ENCODE measurements at regions not wholly inside any gene's neighbourhood (a gene's known extent, or its start where the extent isn't known, plus 50 kb on each side); places are given as distances from the start of the nearest gene placed in this dataset.

- Histone ChIP-seq H3K4me1 (ENCODE audit: control insufficient read depth in 2 of 3, insufficient read depth in 2 of 3, low read depth in 1 of 3, low read length in 3 of 3) (no peaks in the 10 kb centered on the region), H3K27ac (ENCODE audit: low read depth in 2 of 2, low read length in 2 of 2) (no peak overlapping the region), H3K27me3 (ENCODE audit: control insufficient read depth, insufficient read depth, low read length) (no peaks in the 10 kb centered on the region), H3K9me3 (ENCODE audit: control insufficient read depth in 2 of 3, insufficient read depth in 1 of 3, low read length in 3 of 3) (no peaks in the 10 kb centered on the region), H3K4me3 (ENCODE audit: low read length in 3 of 3) (no peak overlapping the region), H3K9ac (ENCODE audit: low read length in 3 of 3) (no peak overlapping the region), H3K36me3 (ENCODE audit: control insufficient read depth in 2 of 3, insufficient read depth in 3 of 3, low read length in 3 of 3) (no peaks in the 10 kb centered on the region)
- intact Hi-C loops (cut with DNase I) = no loop called here
- TF ChIP-seq CTCF (IDR thresholded peaks at IDR 0.05; ENCODE audit: borderline replicate concordance, extremely low read depth, insufficient read depth) = no peak
- FAIRE-seq (no peak), DNase-seq (peak in 1 of 5 donors; percentile 18)
Observed at GRCh38 chr18:29147944-29148343, 971.0 kb upstream of the CDH2 start.

GRCh38 chr18:29146068-29146467 is 969.1 kb upstream of the CDH2 start:
- no peak for TF ChIP-seq CTCF (IDR thresholded peaks at IDR 0.05; ENCODE audit: borderline replicate concordance, extremely low read depth, insufficient read depth)
- Histone ChIP-seq H3K36me3 (ENCODE audit: control insufficient read depth in 2 of 3, insufficient read depth in 3 of 3, low read length in 3 of 3) (no peaks in the 10 kb centered on the region), H3K9ac (ENCODE audit: low read length in 3 of 3) (no peak overlapping the region), H3K27ac (ENCODE audit: low read depth in 2 of 2, low read length in 2 of 2) (no peak overlapping the region), H3K4me3 (ENCODE audit: low read length in 3 of 3) (no peak overlapping the region), H3K9me3 (ENCODE audit: control insufficient read depth in 2 of 3, insufficient read depth in 1 of 3, low read length in 3 of 3) (no peaks in the 10 kb centered on the region), H3K4me1 (ENCODE audit: control insufficient read depth in 2 of 3, insufficient read depth in 2 of 3, low read depth in 1 of 3, low read length in 3 of 3) (no peaks in the 10 kb centered on the region), H3K27me3 (ENCODE audit: control insufficient read depth, insufficient read depth, low read length) (no peaks in the 10 kb centered on the region)
- intact Hi-C loops (cut with DNase I) = no loop called here
- FAIRE-seq = no peak
- DNase-seq = no peak

- TF ChIP-seq CTCF (IDR thresholded peaks at IDR 0.05; ENCODE audit: borderline replicate concordance, extremely low read depth, insufficient read depth) = no peak
- Histone ChIP-seq H3K4me1 (ENCODE audit: control insufficient read depth in 2 of 3, insufficient read depth in 2 of 3, low read depth in 1 of 3, low read length in 3 of 3) (no peaks in the 10 kb centered on the region), H3K27ac (ENCODE audit: low read depth in 2 of 2, low read length in 2 of 2) (no peak overlapping the region), H3K9ac (ENCODE audit: low read length in 3 of 3) (no peak overlapping the region), H3K9me3 (ENCODE audit: control insufficient read depth in 2 of 3, insufficient read depth in 1 of 3, low read length in 3 of 3) (no peaks in the 10 kb centered on the region), H3K27me3 (ENCODE audit: control insufficient read depth, insufficient read depth, low read length) (no peaks in the 10 kb centered on the region), H3K36me3 (ENCODE audit: control insufficient read depth in 2 of 3, insufficient read depth in 3 of 3, low read length in 3 of 3) (no peaks in the 10 kb centered on the region), H3K4me3 (ENCODE audit: low read length in 3 of 3) (no peak overlapping the region)
- no peak for FAIRE-seq
- intact Hi-C loops (cut with DNase I) = no loop called here
- no peak for DNase-seq
Observed at GRCh38 chr18:29140590-29140989, 963.7 kb upstream of the CDH2 start.

- intact Hi-C loops (cut with DNase I) = no loop called here
- no peaks in the 10 kb centered on the region for H3K4me1 ChIP-seq (ENCODE audit: control insufficient read depth in 2 of 3, insufficient read depth in 2 of 3, low read depth in 1 of 3, low read length in 3 of 3)
- H3K9ac ChIP-seq (ENCODE audit: low read length in 3 of 3) = no peak overlapping the region
- no peak for TF ChIP-seq CTCF (IDR thresholded peaks at IDR 0.05; ENCODE audit: borderline replicate concordance, extremely low read depth, insufficient read depth)
- DNase-seq = no peak
- no peak overlapping the region for H3K27ac ChIP-seq (ENCODE audit: low read depth in 2 of 2, low read length in 2 of 2)
- no peaks in the 10 kb centered on the region for H3K36me3 ChIP-seq (ENCODE audit: control insufficient read depth in 2 of 3, insufficient read depth in 3 of 3, low read length in 3 of 3)
- FAIRE-seq = no peak
- no peak overlapping the region for H3K4me3 ChIP-seq (ENCODE audit: low read length in 3 of 3)
- H3K9me3 ChIP-seq (ENCODE audit: control insufficient read depth in 2 of 3, insufficient read depth in 1 of 3, low read length in 3 of 3) = no peaks in the 10 kb centered on the region
- no peaks in the 10 kb centered on the region for H3K27me3 ChIP-seq (ENCODE audit: control insufficient read depth, insufficient read depth, low read length)
Observed at GRCh38 chr18:29137773-29138495, 961.0 kb upstream of the CDH2 start.
